HL-60 (cell line): ENCODE measurements at regions not wholly inside any gene's neighbourhood (a gene's known extent, or its start where the extent isn't known, plus 50 kb on each side); places are given as distances from the start of the nearest gene placed in this dataset.

Experiments used
- DNase-seq, 2 experiments: peaks; one replicate each; pipeline ENCODE4 v3.0.0-alpha.2; 2010 to 2020; ENCODE audit warnings: low read depth in 1 of 2, low spot score in 1 of 2
- H3K27ac ChIP-seq: fragments of 250-450 bp; sonication (Bioruptor Pico); replicated peaks from 2 replicates; pipeline ENCODE4 v1.5.1; 2020; ENCODE audit warnings: mild to moderate bottlenecking, moderate library complexity
- H3K27me3 ChIP-seq: fragments of 250-450 bp; sonication (Bioruptor Pico); 2 replicates; pipeline ENCODE4 v1.5.1; 2021; ENCODE audit warnings: mild to moderate bottlenecking, moderate library complexity; ENCODE audit not compliant: insufficient read depth, poor library complexity, severe bottlenecking
- H3K4me3 ChIP-seq: replicated peaks from 2 replicates; pipeline ENCODE4 v1.5.1; 2011; ENCODE audit warnings: mild to moderate bottlenecking, control low read depth, low read length; ENCODE audit not compliant: insufficient read depth
- GABPA ChIP-seq: IDR thresholded peaks from 2 replicates; pipeline ENCODE4 v1.6.1; 2012; ENCODE audit warnings: low read depth
- POLR2AphosphoS5 ChIP-seq: IDR thresholded peaks from 2 replicates; pipeline ENCODE4 v1.6.1; 2012; ENCODE audit warnings: low read depth
- SPI1 ChIP-seq: IDR thresholded peaks from 2 replicates; pipeline ENCODE4 v1.6.1; 2012; ENCODE audit warnings: low read depth, mild to moderate bottlenecking, borderline replicate concordance
- TF ChIP-seq, protein P1 (sequence below): IDR thresholded peaks from 2 replicates; pipeline ENCODE4 v1.6.1; 2012; ENCODE audit warnings: low read depth; ENCODE audit not compliant: insufficient replicate concordance
- TF ChIP-seq, protein P2 (sequence below): IDR thresholded peaks from one replicate; pipeline ENCODE4 v1.5.1; 2011; ENCODE audit warnings: low read length, control low read depth, inconsistent platforms; ENCODE audit not compliant: insufficient read depth

DNA sequence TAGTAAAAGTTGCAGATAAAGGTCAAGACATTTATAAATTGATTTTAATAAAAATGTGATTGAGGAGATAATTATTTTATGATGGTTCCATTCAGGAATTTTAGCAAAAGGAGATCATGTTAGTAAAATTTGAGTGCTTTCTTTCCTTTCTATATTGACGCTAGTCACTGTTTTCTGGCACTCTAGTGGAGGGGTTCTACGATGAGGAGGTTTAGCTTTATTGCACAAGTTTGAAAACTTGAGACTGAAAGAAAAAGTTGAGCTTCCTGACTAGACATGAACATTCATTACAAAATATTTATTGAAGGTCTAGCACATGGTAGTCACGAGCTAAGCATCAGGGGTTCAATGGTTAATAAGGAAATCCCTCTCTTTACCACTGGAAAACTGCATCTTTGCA, 336.1 kb downstream of the SNAPC1 start:
- TF ChIP-seq POLR2AphosphoS5 (no peak), SPI1 (no peak), GABPA (no peak)
- TF ChIP-seq, protein P1, sequence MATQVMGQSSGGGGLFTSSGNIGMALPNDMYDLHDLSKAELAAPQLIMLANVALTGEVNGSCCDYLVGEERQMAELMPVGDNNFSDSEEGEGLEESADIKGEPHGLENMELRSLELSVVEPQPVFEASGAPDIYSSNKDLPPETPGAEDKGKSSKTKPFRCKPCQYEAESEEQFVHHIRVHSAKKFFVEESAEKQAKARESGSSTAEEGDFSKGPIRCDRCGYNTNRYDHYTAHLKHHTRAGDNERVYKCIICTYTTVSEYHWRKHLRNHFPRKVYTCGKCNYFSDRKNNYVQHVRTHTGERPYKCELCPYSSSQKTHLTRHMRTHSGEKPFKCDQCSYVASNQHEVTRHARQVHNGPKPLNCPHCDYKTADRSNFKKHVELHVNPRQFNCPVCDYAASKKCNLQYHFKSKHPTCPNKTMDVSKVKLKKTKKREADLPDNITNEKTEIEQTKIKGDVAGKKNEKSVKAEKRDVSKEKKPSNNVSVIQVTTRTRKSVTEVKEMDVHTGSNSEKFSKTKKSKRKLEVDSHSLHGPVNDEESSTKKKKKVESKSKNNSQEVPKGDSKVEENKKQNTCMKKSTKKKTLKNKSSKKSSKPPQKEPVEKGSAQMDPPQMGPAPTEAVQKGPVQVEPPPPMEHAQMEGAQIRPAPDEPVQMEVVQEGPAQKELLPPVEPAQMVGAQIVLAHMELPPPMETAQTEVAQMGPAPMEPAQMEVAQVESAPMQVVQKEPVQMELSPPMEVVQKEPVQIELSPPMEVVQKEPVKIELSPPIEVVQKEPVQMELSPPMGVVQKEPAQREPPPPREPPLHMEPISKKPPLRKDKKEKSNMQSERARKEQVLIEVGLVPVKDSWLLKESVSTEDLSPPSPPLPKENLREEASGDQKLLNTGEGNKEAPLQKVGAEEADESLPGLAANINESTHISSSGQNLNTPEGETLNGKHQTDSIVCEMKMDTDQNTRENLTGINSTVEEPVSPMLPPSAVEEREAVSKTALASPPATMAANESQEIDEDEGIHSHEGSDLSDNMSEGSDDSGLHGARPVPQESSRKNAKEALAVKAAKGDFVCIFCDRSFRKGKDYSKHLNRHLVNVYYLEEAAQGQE, result no peak
- TF ChIP-seq, protein P2, sequence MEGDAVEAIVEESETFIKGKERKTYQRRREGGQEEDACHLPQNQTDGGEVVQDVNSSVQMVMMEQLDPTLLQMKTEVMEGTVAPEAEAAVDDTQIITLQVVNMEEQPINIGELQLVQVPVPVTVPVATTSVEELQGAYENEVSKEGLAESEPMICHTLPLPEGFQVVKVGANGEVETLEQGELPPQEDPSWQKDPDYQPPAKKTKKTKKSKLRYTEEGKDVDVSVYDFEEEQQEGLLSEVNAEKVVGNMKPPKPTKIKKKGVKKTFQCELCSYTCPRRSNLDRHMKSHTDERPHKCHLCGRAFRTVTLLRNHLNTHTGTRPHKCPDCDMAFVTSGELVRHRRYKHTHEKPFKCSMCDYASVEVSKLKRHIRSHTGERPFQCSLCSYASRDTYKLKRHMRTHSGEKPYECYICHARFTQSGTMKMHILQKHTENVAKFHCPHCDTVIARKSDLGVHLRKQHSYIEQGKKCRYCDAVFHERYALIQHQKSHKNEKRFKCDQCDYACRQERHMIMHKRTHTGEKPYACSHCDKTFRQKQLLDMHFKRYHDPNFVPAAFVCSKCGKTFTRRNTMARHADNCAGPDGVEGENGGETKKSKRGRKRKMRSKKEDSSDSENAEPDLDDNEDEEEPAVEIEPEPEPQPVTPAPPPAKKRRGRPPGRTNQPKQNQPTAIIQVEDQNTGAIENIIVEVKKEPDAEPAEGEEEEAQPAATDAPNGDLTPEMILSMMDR, result no peak
- Histone ChIP-seq H3K27ac (no peak overlapping the region), H3K4me3 (no peak overlapping the region), H3K27me3 (no peaks in the 10 kb centered on the region)
- no peak for DNase-seq

DNA sequence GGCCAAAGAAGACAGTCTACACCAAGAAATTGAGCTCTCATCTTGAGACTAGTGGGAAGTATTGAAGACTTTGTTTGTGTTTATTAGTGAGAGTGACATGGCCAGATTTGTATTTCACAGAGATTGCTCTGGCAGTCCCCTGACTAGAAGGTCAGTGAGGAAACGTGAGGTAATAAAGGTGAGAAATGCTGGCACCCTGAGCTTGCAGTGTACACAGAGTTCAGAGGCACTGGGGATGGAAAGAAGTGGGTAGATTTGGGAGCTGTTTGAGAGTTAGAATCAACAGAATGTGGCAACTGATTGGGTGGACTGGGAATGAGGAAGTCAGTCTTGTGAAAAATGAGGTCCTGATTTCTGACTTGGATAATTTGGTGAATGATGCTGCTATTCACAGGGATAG, 336.9 kb downstream of the SNAPC1 start:
- DNase-seq, result no peak
- no peak for TF ChIP-seq POLR2AphosphoS5
- Histone ChIP-seq H3K27me3 (no peaks in the 10 kb centered on the region), H3K27ac (no peak overlapping the region), H3K4me3 (no peak overlapping the region)

DNA sequence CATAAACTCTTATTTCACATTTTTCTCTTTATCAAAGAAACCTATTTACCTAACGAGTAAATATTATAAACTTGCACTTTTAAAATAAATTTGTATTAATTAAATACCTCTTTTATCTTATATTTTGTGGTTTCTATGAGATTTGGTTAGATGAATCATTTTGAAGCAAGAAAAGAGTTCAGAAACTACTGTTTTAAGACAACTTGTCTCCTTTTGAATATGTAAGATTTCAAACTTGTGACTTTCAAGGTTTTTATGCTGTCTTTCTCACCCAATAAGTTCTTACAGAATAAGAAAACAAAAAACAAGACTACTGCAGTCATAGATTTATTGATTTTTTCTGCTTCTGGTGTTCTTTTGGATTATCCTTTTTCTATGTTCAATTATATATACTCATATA, 339.0 kb downstream of the SNAPC1 start:
- TF ChIP-seq, protein P1, result no peak
- TF ChIP-seq SPI1 (no peak), POLR2AphosphoS5 (no peak), GABPA (no peak)
- no peak overlapping the region for H3K4me3 ChIP-seq
- no peaks in the 10 kb centered on the region for H3K27me3 ChIP-seq
- no peak overlapping the region for H3K27ac ChIP-seq
- no peak for DNase-seq

DNA sequence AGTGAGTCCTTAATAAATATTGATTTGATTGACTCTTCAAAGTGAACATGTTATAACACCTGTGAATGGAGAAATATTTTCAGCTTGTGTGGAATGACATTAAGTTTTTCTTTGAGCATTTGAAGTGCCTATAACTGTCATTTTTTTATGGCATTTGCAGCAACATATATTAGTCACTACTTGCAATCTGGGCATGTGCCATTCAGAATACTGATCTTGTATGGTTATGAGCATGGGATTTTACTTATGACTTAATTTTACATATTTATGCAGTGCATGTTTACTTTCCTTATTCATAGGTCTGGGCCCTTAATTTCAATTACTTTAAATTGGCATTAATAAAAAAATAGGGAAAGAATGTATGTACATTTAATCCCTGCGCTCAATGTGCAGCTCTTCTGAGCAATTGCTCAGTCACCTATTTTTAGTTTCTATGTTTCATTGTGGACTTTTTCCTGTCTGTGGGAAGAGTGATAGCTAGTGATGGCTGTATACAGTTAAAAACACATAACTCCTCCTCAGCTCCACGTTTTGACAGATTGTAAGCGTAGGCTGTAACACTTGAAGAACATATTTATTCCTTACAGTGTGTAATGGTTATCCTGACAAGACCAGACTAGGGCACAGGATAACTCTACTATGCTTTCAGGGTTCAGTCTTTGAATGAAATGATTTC, 339.6 kb downstream of the SNAPC1 start:
- no peak overlapping the region for H3K27ac ChIP-seq
- no peak overlapping the region for H3K4me3 ChIP-seq
- DNase-seq, result no peak
- TF ChIP-seq, protein P2, result no peak
- TF ChIP-seq GABPA (no peak), SPI1 (no peak), POLR2AphosphoS5 (no peak)
- TF ChIP-seq, protein P1, result no peak
- H3K27me3 ChIP-seq, result no peaks in the 10 kb centered on the region
